Stromal cell of bone marrow (primary cell): ENCODE measurements at regions not wholly inside any gene's neighbourhood (a gene's known extent, or its start where the extent isn't known, plus 50 kb on each side); places are given as distances from the start of the nearest gene placed in this dataset.
A peak's percentile ranks its signal among the peaks of the same experiment; 100 is the strongest.

Experiments
- DNase-seq: peaks from one replicate; pipeline ENCODE4 v3.0.0-alpha.2; 2012; ENCODE audit warnings: low read depth

DNA sequence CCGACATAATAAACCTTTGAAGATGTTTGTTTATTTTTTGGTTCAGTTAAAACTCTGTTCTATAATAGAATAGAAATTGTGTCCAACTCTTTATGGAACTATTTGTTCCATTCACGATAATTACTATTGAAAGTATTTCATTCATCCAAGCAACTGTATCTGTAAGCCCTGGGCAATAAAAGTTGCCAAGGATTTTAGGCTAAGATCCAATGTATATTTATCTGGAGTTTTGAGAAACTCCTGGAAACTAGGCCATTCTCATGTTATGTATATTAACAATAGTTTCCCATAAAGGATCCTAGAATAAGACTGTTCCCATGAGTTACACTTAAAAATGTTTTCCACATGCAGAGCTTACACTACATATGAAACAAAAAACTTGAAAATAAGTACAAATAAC, 261.6 kb downstream of the SLITRK6 start:
- DNase-seq, result no peak

DNA sequence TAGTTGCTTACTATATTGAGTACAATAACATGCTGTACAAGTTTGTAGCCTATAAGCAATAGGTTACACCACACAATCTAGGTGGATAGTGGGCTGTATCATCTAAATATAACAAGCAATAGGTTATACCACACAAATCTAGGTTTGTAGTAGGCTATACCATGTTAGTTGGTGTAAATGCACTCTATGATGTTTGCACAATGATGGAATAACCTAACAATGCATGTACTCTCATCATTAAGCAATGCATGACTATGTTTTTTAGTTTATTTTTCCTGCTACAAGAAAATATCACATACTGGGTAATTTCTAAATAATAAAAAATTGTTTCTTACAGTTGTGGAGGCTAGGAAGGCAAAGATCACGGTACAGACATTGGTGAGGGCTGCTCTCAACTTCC, 262.5 kb downstream of the SLITRK6 start:
- DNase-seq, result no peak

DNA sequence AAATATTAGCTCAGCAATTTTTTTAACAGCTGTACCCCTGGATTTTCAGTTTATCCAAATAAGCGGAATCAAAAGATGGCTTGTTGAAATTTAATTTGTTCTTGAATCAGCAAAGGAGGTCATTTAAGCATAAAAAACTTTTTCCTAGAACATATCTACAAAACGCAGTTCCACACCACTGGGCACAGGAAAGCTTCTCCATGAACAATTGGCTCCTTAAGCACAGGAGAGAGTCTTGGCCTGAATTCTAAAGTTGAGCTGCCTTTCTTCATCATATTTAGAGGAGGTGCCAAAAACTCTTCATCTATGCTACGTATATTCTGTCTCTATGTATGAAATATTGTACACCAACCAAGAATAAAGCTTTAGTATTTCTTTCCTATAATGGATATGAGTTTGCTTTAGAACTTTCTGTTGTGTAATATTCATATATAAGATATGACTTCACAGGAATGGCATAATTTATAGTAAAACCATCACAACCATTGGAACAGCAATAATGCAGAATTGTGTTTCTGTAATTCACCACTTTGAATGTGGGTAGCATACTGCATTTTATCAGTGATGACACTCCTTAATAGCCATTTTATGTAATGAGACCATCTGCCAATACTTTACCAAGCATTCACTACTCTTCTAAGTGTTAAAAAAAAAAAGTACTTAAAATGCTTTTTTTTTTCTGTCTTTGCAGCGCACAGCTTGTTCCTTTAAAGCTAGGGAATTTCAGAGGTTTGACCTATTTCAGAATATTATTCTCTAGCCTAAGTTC, 263.7 kb downstream of the SLITRK6 start:
- DNase-seq, result no peak

DNA sequence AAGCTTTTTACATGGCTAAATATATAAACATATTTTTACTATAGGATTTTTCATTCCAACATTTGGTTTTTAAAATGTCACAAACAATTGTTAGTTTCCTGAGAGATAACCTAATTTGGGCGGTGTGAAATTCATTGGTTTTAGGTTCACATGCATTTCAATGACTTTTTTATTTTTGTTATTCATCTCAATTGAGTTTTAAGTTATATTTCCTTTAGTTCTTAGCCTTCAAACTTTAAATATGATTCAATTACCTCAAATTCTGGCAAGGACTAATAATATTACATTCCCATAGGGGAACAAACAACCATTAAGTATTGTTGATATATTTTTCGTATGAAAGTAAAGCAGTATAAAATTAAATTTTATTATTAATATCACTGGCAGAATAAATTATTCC, 265.3 kb downstream of the SLITRK6 start:
- no peak for DNase-seq

DNA sequence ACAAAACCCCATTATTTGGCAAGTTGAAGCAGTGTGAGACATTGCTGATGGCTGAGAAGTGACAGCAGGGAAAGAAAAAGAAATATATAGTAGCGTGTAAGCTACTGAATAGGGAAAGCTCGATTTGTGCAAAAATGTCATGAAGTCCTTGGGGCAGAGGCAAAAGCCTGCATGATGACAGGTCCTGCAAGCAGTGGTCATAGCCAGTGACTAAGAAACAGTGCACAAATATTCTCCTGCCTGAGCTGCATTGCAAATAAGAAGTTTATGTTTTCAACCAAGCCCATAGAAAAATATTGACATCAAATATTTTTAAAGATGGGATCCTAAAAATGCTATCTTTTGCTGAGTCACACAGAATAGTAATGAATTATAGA, 270.0 kb downstream of the SLITRK6 start:
- DNase-seq, result no peak

DNA sequence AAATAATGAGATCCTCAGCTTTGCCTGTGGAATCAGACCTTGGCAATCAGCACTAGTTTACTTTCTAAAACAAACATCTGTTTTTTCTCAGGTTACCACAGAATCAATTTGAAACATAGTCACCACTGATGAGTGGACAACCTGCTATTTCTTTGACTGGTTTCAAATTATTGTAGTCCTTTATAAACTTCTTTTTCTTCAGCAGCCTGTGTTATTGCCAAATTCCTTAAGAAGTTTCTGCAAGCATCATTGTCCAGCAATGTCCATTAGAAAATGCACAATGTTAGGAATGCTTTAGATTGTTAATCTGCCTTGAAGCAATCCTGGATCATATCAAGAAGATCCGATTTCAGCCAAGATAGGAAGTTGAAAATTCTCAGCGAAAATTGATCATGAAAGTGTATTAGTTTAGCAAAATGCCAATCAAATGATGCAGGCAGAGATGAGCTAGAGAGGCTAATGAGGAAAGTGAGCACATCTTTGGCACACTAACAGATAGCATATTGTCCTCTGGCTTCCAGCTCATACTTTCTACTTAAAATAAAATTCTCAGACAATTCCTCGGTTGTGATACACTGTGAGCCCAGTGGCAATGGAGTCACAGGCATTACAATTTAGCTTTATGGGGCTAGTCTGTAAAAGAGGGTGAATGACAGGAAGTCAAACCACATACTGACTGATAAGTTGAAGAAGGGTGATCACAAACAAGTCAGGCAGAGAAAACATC, 270.6 kb downstream of the SLITRK6 start:
- no peak for DNase-seq

DNA sequence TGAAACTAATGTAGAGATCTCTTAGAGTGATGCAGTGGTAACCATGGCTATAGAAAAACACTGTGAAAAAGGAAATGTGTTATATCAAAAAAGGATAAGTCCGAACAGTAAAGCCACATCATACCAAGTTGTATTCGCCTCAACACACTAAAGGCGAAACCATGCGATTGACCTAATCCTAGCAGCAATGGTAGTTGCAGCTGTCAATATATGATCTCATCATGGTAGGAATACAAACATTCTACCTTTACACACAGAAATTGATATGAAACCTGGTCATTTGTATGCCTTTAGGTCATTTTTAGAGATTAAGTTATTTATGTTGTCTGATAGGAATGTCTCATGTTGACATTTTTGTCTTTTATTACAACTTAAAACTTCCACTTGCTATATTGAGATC, 271.9 kb downstream of the SLITRK6 start:
- no peak for DNase-seq

DNA sequence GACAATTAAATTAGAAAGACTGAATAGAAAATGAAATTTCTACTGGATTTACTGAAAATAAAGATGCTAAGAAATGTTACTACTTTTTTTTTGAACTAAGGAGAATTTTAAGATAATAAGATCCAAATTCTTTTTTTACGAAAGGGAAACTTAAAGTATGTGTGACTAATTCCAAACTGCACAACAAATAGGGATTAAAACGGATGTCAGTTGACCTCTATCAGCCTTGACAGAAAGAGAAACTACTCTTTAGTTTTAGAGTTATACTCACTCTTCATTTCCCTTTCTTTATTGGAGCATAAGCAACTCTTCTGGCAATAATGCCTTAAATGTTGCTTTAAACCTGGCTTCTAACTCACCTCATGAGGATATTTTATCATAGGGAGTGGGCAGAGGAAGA, 273.8 kb downstream of the SLITRK6 start:
- DNase-seq, result no peak

DNA sequence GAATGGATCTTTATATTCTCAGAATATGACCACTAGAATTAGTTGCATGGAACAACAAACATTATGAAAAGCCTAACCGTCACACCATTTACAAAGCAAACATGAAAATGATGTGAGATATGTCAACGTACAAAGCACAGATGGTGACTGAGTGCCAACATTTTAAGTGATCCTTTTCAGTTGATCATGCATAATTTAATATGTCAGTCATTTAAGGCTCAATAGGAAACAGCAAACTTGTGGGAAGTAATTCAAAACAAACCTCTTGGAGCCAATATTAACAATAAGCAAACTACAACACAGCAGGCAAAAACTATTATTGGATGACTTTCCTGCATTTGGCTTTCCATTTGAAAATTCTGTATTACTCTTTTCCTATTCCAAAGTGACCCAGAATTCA, 277.6 kb downstream of the SLITRK6 start:
- no peak for DNase-seq

DNA sequence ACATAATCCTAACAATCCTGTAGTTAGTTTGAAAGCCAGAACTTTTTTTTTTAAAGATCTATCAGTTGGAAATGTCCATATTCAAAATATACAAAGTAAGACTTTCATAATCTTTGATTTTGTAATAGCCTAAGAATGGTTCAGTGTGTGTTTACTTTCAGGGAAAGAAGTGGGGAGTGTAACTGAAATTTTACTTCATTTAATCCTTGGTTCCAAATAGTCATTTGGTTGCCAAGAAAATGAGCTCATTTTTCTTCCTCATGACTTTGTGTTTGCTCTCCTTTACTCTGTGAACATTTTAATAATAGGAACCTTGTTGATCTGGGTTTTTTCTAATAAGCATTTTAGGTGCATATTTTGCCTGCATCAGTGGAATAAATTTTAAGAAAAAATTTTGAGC, 278.8 kb downstream of the SLITRK6 start:
- peak; percentile 40 for DNase-seq

DNA sequence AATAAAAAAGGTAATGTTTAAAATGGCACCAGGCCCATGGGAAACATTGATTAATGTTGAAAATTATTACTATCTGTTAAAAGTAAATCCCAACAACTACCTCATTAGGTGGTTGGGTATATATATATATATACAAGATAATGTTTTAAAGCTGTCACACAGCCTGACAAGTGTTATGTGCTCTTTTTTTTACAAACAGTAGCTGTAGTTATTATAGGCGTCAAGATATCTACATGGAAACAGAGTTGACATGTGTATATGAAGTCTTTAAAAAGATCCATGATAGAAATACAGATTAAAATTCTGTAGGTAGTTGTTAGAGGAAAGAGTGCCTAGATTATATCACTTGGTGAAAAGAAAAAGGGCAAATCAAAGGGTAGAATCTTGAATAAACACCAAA, 279.9 kb downstream of the SLITRK6 start:
- DNase-seq, result no peak

DNA sequence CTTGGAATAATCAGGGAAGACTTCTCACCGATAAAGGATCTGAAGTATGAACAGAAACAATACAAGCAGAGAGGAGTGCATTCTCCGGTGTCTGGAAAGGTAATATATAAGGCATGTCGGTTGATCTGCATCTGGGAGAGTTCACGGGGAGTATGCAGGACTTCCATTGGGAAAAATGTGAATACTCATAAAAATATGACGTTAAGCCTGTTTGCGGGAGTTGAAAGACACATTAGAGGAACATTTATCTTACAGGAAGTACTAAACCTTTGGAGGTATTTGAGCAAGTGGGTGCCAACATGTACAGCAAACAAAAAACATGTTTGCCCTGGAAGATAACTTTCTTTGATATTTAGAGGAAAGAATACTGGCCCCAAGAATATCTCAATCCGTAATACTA, 286.8 kb downstream of the SLITRK6 start:
- DNase-seq, result no peak

DNA sequence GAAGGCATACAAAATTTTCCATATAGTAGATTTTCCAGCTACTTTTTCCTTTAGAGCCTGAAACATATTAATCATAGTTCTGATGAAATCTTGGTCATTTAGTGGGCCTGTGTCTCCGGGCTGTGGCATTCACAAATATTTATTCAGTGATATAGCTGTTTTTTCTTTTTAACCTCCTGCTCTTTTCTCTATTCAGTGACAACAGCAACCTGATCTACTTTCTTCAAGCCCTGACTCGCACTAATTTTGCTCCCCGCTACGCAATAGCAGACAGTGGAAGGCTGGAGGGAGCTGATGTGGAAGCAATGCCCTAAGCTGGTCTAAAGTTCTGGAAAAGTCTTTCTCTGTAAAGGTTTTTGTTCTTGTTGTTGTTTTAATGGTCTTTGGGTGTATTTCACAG, 289.7 kb downstream of the SLITRK6 start:
- no peak for DNase-seq

DNA sequence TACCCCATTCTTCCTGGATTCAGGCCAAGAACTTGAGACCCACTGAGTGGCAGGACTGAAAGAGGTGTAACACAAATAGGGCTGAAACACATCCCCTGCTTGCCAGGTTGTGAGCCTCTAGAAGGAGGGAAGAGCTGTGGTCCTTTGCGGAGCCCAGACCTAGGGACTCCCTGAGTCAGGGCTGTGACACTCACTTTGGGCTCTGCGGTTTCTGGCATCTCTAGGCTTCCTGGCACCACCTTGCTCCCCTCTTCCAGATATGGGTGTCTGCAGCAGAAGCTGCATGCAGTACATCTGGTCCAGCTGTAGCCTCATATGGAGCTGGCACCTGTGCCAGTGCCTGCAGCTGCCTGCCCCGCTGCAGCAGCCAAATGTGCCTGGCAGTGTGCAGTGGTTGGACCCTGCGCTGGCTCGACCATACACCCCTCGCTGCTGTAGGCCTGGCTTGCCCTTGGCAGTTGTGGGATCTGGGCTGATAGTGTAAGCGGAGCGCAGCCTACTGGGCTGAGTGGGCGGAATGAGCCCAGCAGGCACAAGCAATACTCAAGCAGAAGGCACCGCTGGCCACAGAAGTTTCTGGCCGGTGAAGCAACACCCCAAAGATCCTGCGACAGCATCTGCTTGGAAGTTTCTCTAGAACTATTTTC, 290.4 kb downstream of the SLITRK6 start:
- DNase-seq, result no peak

DNA sequence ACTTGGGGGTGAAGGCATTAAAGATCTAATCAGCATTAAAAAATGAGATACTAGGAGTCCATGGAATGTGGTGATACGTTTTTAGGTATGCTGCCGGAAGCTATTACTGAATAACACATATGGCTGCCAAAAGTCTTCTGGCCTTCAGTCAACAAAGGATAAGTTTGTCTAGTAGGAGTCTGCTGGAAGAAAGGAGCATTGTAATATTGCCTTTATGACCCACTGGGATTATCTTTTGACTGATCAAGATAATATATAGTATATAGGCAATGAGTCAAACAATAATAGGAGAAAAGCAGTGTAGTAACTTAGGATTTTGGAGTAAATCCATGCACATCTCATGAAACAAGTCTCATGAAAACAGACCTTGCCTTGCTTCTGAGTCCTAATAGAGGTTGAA, 295.4 kb downstream of the SLITRK6 start:
- DNase-seq, result no peak

DNA sequence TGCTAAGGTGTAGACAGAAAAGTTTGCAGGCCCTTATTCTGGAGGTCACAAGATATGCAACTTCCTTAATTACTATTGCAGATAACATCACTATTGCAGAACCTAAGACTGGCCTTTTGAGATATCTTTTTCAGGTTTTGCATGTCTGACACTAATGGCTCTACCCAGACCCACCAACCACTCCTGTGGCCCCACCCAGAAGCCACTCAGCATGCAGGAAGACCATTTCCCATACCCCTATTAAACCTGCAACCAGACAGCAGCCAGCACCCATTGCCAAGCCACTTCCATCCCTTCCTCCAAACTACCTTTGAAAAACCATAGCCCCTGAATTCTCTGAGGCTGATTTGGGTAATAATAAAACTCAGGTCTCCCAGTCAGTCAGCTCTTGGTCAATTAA, 297.6 kb downstream of the SLITRK6 start:
- DNase-seq, result no peak

DNA sequence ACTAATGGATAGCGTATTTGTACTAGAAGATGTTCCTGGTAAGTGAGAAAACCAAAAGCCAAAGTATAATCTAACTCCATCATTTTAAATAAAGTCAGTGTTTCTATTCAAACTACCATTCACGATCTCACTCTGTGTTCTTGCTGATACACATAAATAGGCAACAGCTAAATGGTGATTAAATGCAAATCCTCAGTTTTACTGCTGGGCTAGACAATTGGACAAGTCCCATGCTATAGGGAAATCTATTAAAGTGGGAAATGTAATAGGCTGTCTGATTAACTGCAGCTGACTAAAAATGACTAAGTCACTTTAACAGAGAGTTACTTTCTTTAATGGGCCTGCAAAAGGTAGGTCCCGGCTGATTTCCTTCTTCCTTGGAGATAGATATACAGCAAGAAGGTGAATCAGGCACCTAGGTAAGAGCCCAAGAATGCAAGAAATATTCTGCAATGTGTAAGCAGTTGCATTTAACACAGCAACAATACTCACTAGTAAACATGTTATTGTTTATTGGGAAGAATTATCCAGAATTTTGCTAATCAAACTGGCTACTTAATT, 298.4 kb downstream of the SLITRK6 start:
- no peak for DNase-seq

DNA sequence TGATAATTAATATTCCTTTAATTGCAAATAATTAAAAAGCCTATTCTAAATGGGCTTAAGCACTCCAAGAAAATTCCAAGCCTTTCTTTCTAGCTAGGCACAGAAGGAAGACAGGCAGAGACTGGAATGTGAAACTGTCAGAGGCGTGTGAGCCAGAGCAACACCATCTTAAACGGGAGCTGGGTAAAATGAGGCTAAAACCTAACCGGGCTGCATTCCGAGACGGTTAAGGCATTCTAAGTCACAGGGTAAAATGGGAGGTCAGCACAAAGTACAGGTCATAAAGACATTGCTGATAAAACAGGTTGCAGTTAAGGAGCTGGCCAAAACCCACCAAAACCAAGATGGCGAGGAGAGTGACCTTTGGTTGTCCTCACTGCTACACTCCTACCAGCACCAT, 300.4 kb downstream of the SLITRK6 start:
- no peak for DNase-seq

DNA sequence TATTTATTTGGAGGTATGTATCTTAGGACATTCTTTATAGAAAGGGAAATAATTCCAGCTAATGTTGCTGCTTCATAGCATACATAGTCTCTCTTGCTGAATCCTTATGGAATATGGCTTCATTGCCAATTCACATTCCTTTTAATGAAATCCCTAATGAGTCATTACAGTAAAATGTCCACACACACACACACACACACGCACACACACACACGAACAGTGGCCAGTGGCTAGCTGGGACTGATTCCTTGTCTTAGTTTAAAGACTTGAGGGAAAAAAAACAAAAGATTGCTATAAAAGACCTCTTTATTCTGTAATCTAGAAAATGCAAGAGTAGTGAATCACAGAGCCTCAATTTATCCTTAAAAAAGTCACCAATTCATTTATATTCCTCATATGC, 301.6 kb downstream of the SLITRK6 start:
- DNase-seq, result peak; percentile 82

DNA sequence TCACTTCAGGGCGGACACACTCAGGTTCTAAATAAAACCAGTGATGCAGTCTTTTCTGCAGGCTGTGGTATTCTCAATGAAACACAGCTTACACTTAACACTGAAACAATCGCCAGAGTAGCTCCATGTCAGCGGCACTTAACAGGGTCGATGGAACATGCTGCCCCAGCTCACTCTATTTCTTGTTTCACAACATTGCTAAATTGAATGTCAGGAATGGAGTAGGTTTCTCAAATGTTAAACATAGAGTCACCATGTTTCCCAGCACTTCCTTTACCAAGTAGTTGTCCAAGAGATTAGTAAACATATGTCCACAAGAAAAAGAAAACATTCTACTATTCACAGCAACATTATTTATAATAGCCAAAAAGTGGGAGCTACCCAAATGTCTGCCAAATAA, 306.9 kb downstream of the SLITRK6 start:
- DNase-seq, result no peak

DNA sequence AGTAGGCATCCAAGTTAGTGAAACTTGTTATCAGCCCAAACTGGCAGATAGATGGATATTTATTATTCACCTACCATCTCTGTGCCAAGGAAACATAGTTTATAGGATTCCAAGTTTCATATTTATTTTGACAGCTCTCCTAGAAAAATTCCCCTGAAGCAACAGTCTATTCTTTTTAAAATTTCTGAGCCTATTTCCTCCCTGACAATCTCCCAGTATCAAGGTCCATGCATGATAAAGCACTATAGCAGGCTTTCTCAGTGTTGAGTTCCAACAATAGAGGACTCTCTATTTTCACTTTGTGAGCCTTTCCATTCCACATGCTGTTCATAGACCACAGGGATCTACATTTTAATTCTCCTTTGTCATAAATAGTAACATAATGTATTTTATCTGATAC, 312.6 kb downstream of the SLITRK6 start:
- no peak for DNase-seq

DNA sequence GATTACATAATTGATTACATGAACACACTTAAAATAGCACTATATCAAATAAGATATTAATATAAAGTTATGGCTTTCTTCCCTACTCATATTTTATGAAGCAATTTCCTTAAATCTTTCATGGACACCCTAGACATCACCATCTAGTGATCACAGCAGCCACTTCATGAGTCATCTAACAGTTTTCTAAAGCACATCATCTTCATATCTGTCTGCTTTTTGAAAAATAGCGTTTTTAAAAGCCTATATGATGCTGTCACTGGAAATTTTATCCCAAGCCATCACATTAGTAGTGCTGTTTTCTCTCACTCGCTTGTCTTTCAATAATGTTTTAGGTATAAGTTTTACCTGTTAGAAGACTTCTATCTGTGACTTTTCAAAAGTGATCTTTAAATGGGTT, 326.1 kb downstream of the SLITRK6 start:
- no peak for DNase-seq

DNA sequence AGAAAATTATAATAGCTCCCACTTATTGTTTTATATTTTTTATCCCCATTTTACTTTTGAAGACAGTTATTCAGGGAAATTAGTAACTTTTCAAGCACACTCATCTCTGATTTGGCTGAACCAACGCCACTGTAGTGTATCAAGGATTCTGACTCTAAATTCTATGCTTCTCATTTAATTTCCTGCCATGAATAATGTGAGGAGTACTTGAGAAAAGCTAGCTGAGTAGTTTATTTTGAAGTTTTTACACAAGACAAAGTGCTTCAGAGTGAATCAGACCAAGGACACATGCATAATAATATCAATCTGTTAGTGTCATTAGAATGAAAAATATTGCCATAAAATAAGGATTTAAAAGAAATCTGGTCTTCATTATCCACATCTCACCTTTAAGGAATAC, 329.9 kb downstream of the SLITRK6 start:
- DNase-seq, result no peak
